ENCODE measurements at regions not wholly inside any gene's neighbourhood (a gene's known extent, or its start where the extent isn't known, plus 50 kb on each side); places are given as distances from the start of the nearest gene placed in this dataset.
"Not testable (repeated sequence)": the region's sequence is repeated elsewhere in the genome, so short reads cannot be mapped to it uniquely, and the experiment has no call there.

- no peak for DNase-seq
Measured at GRCh38 chr13:102538938-102539337, 57.8 kb upstream of the TPP2 start.

GRCh38 chr13:102536695-102537485 is 59.9 kb upstream of the TPP2 start:
- no peak for DNase-seq

- DNase-seq, result no peak
Measured at GRCh38 chr13:102536196-102536595, 60.6 kb upstream of the TPP2 start.

- DNase-seq, result no peak
Measured at GRCh38 chr13:102530751-102531150, 66.0 kb upstream of the TPP2 start.

GRCh38 chr13:102522251-102522650 is 74.5 kb upstream of the TPP2 start:
- not testable (repeated sequence) for DNase-seq

- DNase-seq, result no peak
Measured at GRCh38 chr13:102517959-102518358, 78.8 kb upstream of the TPP2 start.

GRCh38 chr13:102510072-102510471 is 86.7 kb upstream of the TPP2 start:
- DNase-seq, result no peak

GRCh38 chr13:102508411-102508810 is 88.4 kb upstream of the TPP2 start:
- DNase-seq, result no peak

GRCh38 chr13:102504002-102504401 is 92.8 kb upstream of the TPP2 start:
- DNase-seq, result no peak

- no peak for DNase-seq
Measured at GRCh38 chr13:102495663-102496062, 93.8 kb upstream of the FGF14 start.

GRCh38 chr13:102487330-102487729 is 85.5 kb upstream of the FGF14 start:
- no peak for DNase-seq

GRCh38 chr13:102484329-102484728 is 82.5 kb upstream of the FGF14 start:
- DNase-seq, result peak; percentile 1

- no peak for DNase-seq
Measured at GRCh38 chr13:102472650-102473049, 70.8 kb upstream of the FGF14 start.

GRCh38 chr13:102470283-102470917 is 68.6 kb upstream of the FGF14 start:
- DNase-seq, result no peak

- DNase-seq, result no peak
Measured at GRCh38 chr13:102466610-102467190, 64.9 kb upstream of the FGF14 start.

GRCh38 chr13:102462570-102462969 is 60.7 kb upstream of the FGF14 start:
- no peak for DNase-seq

- DNase-seq, result no peak
Measured at GRCh38 chr13:102461302-102461701, 59.5 kb upstream of the FGF14 start.

GRCh38 chr13:102460806-102461205 is 59.0 kb upstream of the FGF14 start:
- DNase-seq, result no peak

GRCh38 chr13:102452836-102453235 is 51.0 kb upstream of the FGF14 start:
- no peak for DNase-seq
